ENCODE measurements at regions not wholly inside any gene's neighbourhood (a gene's known extent, or its start where the extent isn't known, plus 50 kb on each side); places are given as distances from the start of the nearest gene placed in this dataset.
"Not testable (repeated sequence)": the region's sequence is repeated elsewhere in the genome, so short reads cannot be mapped to it uniquely, and the experiment has no call there.

DNA sequence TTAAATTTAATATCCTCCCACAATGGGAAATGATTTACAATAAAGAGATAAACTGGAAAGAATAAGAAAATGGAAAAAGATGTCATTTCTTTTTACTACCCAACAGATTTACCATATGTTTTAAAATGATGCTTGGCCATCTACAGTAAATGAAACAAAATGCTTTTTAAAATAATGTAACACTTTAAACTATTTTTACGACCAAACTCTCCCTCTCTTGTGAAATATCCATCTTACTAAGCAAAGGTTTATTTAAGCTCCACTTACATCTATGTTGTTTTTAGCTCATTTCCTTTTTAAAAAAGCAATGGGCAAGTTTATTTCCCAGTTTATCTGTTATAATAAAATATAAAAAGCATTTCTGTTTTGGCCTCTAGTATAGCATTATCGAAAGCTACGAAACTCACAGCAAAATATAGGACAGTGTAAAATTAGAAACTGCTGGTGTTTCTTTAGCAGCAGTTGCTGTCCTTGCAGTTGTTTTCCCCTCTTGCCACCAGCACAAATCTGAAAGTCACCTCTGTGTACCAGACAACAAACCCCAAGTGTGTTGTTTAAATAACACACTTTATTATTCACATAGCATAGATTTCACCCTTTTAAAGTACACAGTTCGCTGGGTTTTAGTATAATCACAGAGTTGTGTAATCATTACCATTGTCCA, 195.1 kb downstream of the CDRT15L2 start:
- no peak for DNase-seq

DNA sequence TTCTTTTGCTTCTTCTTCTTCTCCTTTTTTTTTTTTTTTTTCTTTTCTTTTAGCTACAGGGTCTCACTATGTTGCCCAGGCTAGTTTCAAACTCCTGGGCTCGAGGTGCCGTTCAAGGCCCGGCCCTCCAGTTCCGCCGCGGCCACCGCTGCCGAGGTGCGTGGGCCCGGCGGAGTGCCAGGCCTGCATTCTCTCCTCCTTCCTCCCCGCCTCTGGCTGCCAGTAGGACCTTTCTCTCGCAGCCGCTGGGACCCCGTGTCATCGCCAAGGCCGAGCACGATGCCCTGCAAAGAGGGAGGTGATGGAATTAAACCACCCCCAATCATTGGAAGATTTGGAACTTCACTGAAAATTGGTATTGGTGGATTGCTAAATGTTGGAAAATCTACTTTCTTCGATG, 195.8 kb downstream of the CDRT15L2 start:
- DNase-seq: no peak

DNA sequence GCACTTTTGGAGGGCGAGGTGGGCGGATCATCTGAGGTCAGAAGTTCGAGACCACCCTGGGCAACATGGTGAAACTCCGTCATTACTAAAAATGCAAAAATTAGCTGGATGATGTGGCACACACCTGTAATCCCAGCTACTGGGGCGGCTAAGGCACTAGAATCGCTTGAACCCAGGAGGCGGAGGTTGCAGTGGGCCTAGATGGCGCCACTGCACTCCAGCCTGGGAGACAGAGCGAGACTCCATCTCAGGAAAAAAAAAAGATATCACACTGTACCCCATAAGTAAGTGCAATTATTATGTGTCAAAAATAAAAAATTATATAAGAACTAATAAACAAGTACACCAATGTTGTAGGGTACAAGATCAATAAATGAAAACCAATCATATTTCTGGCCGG, 200.0 kb downstream of the CDRT15L2 start:
- DNase-seq: no peak

DNA sequence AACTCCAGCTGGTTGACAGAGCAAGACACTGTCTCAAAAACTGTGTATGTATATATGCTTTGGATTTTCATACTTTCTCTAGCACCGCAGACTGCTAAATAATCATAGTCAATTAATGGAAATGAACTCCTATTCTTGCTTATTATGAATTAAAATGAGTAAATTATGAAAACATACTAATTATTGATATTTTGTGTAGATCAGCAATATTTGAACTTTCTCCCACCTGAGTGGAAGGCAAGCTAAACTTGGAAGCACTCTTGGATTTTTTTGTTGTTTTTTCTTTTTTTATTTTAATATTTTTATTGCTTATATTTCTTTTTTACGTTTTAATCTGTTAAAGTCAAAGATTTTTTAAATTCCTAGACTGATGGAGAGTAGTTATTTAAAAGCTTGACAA, 201.7 kb downstream of the CDRT15L2 start:
- no peak for DNase-seq

DNA sequence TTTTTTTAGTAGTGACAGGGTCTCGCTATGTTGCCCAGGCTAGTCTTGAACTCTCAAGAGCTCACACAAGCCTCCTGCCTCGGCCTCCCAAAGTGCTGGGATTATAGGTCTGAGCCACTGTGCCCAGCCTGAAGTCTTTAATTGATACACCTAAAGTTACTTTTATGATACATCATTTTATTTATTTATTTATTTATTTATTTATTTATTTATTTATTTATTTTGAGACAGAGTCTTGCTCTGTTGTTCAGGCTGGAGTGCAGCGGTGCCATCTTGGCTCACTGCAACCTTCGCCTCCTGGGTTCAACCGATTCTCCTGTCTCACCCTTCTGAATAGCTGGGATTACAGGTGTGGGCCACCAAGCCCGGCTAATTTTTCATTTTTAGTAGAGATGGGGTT, 202.3 kb downstream of the CDRT15L2 start:
- DNase-seq: not testable (repeated sequence)

DNA sequence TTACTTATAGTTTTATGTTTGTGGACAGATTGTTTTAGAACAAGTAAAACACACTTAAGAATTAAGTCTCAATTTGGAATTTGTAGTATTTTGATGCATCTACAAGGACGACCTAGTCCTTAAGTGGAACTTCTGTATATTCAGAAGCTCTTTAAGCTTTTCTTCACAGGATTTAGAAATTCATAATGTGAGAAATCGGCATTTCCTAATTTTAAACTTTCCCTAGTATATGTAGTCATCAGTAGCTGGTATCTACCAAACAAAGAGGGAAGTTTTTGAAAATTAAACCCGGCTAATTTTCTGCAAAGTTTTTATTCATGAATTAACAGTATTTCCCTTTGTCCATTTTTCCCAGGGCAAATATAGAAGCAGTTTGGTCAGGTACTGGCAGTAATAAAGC, 203.6 kb downstream of the CDRT15L2 start:
- DNase-seq: no peak

DNA sequence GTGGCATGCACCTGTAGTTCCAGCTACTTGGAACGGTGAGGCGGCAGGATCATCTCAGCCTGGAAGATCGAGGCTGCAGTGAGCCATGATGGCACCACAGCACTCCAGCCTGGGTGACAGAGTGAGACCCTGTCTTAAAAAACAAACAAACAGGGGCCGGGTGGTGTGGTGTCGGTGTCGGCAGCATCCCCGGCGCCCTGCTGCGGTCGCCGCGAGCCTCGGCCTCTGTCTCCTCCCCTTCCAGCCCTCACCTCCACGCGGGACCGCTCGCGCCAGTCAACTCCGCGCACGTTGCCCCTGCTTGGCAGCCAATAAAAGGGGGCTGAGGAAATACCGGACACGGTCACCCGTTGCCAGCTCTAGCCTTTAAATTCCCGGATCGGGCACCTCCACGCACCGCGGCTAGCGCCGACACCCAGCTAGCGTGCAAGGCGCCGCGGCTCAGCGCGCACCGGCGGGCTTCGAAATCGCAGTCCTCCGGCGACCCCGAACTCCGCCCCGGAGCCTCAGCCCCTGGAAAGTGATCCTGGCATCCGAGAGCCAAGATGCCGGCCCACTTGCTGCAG, 204.7 kb downstream of the CDRT15L2 start:
- DNase-seq: no peak

DNA sequence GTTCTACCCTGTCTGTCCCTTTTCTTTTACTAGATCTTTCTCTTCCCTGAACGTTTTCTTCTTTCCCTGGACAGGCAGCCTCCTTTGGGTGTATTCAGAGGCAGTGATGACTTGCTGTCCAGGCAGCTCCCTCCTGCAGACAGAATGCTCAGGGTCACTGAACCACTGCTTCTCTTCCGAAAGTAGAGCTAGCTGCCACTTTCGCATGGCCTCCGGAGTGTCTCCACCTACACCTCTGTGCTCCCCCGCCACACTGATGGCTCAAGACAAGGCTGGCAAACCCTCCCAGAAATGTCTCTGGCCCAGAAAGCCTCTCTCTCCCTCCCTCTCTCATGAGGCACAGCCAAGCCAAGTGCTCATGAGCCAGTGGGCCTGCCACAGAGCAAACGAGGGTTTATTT, 207.8 kb downstream of the CDRT15L2 start:
- DNase-seq: no peak

DNA sequence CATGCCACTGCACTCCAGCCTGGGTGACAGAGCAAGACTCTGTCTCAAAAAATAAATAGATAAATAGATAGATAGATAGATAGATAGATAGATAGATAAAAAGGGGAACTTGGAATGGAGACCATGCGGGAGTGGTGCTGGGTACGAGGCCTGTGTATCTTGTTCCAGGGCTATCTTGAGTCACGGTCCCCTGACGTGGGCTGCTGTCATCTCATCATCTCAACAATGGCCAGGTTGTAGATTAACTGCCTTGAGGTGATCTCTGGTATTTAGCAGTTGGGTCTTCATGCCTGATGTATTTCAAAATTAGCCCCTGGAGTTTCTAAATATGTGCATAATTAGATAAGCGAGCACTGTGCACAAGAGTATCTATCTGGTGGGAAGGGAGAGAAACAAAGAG, 212.1 kb downstream of the CDRT15L2 start:
- DNase-seq: no peak

DNA sequence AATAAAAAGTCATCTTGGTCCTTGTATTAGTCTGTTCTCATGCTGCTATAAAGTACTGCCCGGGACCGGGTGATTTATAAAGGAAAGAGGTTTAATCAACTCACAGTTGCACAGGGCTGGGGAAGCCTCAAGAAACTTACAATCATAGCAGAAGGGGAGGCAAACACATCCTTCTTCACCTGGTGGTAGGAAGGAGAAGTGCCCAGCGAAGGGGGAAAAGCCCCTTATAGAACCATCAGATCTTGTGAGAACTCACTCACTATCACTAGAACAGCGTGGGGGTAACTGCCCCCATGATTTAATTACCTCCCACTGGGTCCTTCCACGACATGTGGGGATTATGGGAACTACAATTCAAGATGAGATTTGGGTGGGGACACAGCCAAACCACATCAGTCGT, 215.0 kb downstream of the CDRT15L2 start:
- not testable (repeated sequence) for DNase-seq

DNA sequence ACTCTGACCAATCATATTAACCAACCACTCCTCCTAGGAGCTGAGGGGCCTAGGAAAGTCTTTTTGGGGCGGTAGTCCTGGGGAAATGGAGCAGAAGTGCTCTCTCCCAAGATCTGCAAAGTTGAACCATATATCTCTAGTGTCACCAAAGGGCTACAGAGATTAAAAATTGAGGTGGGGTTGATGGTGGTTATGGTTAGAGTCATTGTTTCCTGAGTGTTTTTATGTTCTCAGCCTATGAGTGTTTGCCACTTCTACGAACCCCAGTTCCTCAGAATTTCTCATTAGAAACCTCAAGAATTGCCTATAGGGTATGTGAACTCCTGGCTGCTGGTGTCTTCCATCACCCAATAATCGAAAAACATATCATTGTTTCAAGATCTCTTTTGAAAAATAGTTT, 217.8 kb downstream of the CDRT15L2 start:
- no peak for DNase-seq

DNA sequence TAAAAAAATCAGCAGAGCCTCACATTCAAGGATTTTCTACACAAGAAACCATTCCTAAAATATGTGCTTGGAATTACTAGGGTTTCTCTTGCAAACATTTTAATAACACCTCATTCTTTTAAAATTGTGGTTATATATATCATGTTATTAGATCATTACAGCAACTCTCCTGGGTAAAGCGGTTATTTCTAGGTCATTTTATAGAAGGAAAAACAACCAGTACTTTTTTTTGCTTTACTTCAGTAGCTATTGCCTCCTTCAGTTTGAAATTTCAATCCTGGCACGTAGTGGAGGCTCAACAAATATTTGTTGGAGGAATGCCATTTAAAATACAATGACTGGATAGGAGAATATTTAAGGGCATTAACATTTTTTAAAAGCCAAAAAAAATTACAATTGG, 220.6 kb downstream of the CDRT15L2 start:
- DNase-seq: no peak

DNA sequence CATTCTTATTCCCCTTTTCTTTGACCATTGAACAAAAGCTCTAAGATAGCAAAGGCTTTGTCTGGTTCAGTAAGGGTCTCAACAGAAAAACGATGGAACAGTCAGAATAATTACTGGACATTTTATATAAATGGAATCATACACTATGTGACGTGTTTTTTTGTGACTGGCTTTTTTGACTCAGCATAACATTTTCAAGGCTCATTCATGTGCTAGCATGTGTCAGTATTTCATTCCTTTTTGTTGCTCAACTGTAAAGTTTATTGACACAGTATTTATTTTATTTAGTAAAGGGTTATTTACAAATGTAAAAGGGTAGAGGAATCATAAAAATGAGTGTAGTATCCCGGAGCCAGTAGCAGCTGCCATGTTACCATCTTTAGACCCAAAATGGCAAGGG, 226.2 kb downstream of the CDRT15L2 start:
- DNase-seq: no peak

DNA sequence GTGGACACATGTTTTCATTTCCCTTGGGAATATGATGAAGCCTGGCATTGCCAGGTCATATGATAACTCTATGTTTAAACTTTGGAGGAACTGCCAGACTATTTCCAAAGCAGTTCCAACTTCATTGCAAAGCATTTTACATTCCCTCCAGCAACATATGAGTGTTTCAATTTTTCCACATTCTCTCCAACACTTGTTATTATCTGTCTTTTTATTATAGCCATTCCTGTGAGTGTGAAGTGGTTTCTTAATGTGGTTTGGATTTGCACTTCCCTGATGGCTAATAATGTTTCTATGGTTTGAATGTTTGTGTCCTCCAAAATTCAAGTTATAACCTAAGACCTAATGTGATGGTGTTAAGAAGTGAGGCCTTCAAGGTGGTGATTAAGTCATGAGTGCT, 228.0 kb downstream of the CDRT15L2 start:
- DNase-seq: not testable (repeated sequence)

DNA sequence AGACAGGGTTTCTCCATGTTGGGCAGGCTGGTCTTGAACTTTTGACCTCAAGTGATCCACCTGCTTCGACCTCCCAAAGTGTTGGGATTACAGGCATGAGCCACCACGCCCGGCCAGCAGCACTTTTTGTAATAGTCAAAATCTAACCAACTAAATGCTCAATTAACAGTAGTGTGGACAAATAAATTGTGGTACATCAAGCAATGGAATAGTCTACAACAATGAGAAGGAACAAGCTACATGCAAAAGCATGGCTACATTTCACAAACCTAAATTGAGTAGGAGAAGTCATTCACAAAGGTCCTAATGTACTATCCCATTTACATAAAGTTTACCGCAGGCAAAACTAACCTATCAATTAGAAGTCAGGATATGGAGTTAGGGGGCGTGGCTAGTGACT, 227.4 kb downstream of the USP22 start:
- DNase-seq: not testable (repeated sequence)

DNA sequence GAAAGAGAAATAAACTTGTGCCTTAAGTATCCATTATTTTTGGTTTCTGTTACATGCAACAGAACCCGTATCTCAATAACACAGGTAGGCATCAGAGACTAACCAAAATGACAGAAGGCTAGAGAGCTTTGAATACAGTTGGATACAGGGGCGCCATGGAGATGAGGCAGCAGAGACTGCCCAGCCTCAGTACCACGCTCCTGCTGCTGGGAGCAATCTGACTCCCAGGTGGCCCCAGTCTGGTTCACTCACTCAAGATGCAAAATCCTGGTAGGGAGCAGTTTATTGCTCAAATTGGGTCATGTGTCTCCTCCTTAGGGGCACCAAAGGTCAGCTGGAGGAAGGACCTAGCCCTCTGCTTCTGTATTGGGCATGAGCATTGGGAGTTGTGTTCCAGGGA, 218.9 kb downstream of the USP22 start:
- DNase-seq: no peak

DNA sequence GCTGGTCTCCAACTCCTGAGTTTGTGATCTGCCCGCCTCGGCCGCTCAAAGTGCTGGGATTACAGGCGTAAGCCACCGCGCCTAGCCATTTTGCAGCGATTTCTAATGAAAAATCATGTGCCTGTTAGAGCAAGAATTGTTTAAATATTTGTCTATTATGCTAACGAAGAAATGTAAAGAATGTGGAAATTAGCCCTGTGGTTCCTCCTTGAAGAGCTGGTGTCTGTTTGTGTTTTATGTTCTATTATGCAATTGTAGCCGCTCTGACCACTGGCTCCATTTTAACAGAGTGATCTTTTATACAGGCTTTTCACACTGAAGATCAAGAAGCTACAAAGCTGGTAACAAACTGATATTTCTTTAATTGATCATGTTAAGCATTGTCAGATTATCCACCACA, 217.3 kb downstream of the USP22 start:
- DNase-seq: no peak

DNA sequence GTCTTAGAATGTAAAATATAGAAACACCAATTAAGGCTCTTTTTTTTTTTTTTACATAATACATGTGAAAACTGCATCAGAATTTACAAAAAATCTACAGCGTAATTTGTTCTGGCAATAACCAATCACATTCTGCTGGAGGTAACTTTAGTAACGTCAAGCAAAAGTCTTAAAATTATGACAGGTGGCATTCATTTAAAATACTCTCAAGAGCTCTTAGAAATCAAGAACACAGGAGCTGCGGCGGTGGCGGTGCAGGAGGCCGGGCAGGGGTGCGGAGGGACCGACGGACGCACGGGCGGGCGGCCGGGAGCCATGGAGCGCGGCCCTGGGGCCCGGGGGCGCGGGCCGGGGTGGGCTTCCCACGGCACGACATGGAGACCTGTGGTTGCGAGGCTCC, 202.4 kb downstream of the USP22 start:
- not testable (repeated sequence) for DNase-seq

DNA sequence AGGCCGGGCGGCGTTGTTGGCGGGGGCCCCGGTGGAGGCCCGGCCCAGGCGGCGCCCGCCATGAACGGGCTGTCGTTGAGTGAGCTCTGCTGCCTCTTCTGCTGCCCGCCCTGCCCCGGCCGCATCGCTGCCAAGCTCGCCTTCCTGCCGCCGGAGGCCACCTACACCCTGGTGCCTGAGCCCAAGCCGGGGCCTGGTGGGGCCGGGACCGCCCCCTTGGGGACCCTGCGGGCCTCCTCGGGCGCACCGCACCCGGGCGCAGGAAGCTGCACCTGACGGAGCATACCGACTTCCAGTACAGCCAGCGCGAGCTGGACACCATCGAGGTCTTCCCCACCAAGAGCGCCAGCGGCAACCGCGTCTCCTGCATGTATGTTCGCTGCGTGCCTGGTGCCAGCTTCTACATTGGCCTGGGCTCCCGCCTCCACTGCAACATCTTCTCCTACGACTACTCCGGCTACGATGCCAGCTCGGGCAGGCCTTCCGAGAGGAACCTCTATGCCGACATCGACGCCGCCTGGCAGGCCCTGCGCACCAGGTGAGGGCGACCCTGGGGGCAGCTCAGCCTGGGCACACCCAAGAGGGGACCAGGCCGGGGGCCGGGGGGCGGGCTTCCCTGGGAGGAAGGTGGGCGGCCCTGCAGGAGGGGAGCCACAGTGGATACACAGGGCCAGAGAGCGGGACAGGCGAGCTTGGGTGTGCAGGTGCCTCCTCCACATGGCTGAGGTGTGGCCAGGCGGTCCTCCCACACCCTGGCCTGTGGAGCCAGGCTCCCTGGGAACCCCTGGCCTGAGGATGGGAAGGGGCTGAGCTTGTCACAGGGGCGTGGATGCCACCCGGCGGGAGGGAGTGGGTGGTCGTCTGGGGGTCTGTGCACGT, 201.6 kb downstream of the USP22 start:
- DNase-seq: not testable (repeated sequence)

DNA sequence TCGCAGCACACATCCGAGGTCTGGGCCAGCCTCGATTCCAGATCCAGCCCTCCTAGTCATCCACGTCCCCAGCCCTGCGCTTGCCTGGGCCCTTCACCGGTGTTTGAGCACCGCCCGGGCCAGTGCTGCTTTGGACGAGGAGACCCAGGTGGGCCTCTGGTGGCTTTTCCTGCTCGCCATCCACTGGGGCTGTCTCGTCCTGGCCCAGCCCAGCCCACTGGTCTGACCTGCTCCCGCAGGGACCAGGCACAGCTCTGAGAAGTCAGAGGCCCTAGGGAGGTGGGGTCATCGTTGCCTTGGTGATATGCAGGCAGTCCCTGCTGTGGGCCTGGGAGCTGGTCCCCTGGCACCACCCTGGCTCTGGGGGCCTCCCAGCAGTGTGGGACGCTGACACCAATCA, 200.8 kb downstream of the USP22 start:
- DNase-seq: not testable (repeated sequence)

DNA sequence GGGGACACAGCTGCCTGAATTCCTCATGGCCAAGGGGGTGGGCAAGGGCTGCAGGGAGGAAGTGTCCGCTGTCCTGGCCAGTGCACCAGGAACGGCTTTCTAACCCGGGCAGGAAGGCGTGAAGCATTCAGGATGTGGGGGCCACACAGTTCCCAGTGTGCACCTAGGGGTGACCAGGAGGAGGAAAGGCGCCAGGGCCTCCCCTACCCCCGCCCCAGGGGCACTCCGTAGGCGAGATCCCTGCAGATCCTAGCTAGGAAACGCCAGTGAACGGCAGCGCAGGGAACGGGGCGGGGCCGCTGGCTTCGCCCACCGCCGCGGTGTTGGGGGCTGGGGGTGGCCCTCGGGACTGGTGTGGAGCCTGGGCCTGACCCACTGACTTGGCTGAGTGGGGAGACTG, 199.6 kb downstream of the USP22 start:
- not testable (repeated sequence) for DNase-seq

DNA sequence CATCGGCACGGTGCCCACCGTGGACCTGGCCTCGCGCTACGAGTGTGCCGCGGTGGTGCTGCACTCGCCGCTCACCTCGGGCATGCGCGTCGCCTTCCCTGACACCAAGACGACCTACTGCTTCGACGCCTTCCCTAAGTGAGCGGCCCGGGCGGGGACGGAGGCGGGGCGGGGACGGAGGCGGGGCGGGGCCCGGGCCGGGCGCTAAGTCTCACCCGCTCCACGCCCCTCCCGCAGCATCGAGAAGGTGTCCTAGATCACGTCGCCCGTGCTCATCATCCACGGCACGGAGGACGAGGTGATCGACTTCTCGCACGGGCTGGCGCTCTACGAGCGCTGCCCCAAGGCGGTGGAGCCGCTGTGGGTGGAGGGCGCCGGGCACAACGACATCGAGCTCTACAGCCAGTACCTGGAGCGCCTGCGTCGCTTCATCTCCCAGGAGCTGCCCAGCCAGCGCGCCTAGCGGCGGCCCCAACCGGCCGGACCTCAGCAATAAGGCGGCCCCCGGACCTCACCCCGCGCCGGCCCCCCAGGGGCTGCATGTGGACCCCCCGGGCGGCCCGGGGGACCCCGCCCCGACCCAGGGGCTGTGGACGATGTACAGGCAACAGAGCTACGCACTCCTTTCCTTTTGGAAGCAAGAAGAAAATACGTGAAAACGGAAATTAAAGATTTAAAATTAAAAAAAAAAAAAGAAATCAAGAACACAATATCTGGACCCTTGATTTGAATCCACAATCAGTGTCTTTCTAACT, 198.8 kb downstream of the USP22 start:
- DNase-seq: not testable (repeated sequence)

DNA sequence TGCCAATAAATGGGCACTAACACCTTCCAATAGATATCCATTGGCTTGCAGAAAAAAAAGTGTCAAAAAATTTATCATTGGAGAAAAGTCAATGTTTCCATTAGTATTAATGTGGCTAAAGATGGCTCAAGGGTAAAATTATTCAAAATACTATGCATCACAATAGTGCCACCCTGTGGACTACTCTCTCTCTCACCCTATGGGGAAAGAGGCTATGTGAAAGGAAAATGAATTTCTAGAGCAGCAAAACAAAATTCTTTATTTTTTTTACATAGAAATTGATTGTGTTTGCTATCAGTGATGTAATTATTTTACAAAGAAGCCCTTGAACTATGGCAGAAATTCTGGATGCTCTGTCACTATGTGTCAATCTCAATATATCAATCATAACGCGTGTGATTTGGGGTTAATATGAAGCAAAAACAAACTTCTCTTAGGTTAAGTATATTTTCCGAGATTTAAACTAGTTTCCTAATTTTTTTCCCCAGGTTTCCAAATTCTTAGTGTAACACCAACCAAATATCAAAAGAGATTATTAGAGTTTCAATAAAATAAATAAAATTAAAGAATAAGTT, 193.9 kb downstream of the USP22 start:
- not testable (repeated sequence) for DNase-seq
